ENCODE measurements at regions not wholly inside any gene's neighbourhood (a gene's known extent, or its start where the extent isn't known, plus 50 kb on each side); places are given as distances from the start of the nearest gene placed in this dataset.

- TF ChIP-seq CTCF (conservative IDR thresholded peaks at IDR 0.05) (no peak), EZH2 (IDR thresholded peaks at IDR 0.05; ENCODE audit: low read depth) (no peak)
These were observed 851.7 kb upstream of the PCDH10 start for GRCh38 chr4:132297346-132297745.

Measured in PC-9 (cell line).